Endothelial cell (in vitro differentiated cells): ENCODE measurements at regions not wholly inside any gene's neighbourhood (a gene's known extent, or its start where the extent isn't known, plus 50 kb on each side); places are given as distances from the start of the nearest gene placed in this dataset.
A peak's percentile ranks its signal among the peaks of the same experiment; 100 is the strongest.

Experiments
- DNase-seq: peaks from one replicate; pipeline ENCODE4 v3.0.0; 2021; ENCODE audit warnings: low spot score
- H3K27ac Mint-ChIP-seq: one replicate; pipeline ENCODE4 v1.8.0; 2021; ENCODE audit warnings: mixed read lengths, inconsistent platforms; ENCODE audit not compliant: unreplicated experiment
- H3K27me3 Mint-ChIP-seq: one replicate; pipeline ENCODE4 v1.8.0; 2021; ENCODE audit warnings: mild to moderate bottlenecking, moderate library complexity, mixed read lengths, inconsistent platforms; ENCODE audit not compliant: unreplicated experiment
- H3K36me3 Mint-ChIP-seq: one replicate; pipeline ENCODE4 v1.8.0; 2021; ENCODE audit warnings: mild to moderate bottlenecking, low read depth, mixed read lengths, inconsistent platforms; ENCODE audit not compliant: unreplicated experiment
- H3K4me1 Mint-ChIP-seq: one replicate; pipeline ENCODE4 v1.8.0; 2021; ENCODE audit warnings: mild to moderate bottlenecking, mixed read lengths, inconsistent platforms; ENCODE audit not compliant: unreplicated experiment
- H3K4me3 Mint-ChIP-seq: one replicate; pipeline ENCODE4 v1.8.0; 2021; ENCODE audit warnings: mild to moderate bottlenecking, mixed read lengths, inconsistent platforms; ENCODE audit not compliant: unreplicated experiment
- H3K9me3 Mint-ChIP-seq: one replicate; pipeline ENCODE4 v1.8.0; 2021; ENCODE audit warnings: mixed read lengths, inconsistent platforms; ENCODE audit not compliant: unreplicated experiment
- CTCF ChIP-seq: fragments of 200-600 bp; sonication (generic); IDR thresholded peaks from one replicate; pipeline ENCODE4 v1.5.0; 2021; ENCODE audit warnings: antibody characterized with exemption; ENCODE audit not compliant: unreplicated experiment

- no peak overlapping the region for H3K4me3 Mint-ChIP-seq
- TF ChIP-seq CTCF = no peak
- no peak overlapping the region for H3K27ac Mint-ChIP-seq
- peaks cover 12% of the 10 kb centered on the region for H3K4me1 Mint-ChIP-seq
- H3K9me3 Mint-ChIP-seq = no peaks in the 10 kb centered on the region
- no peaks in the 10 kb centered on the region for H3K36me3 Mint-ChIP-seq
- H3K27me3 Mint-ChIP-seq = peaks cover 13% of the 10 kb centered on the region
- DNase-seq = no peak
These were observed 83.6 kb upstream of the ALDH1L1 start for GRCh38 chr3:126263971-126264370.

- Mint-ChIP-seq H3K27ac (no peak overlapping the region), H3K4me3 (no peak overlapping the region), H3K36me3 (no peaks in the 10 kb centered on the region), H3K9me3 (no peaks in the 10 kb centered on the region), H3K27me3 (peaks cover 13% of the 10 kb centered on the region), H3K4me1 (peaks cover 12% of the 10 kb centered on the region)
- TF ChIP-seq CTCF = no peak
- no peak for DNase-seq
These were observed 83.2 kb upstream of the ALDH1L1 start for GRCh38 chr3:126263539-126263938.

GRCh38 chr3:126262227-126262626, 81.8 kb upstream of the ALDH1L1 start:
- no peak overlapping the region for H3K27ac Mint-ChIP-seq
- peaks cover 6% of the 10 kb centered on the region for H3K4me1 Mint-ChIP-seq
- no peak for DNase-seq
- no peaks in the 10 kb centered on the region for H3K36me3 Mint-ChIP-seq
- no peak for TF ChIP-seq CTCF
- no peaks in the 10 kb centered on the region for H3K9me3 Mint-ChIP-seq
- H3K27me3 Mint-ChIP-seq = peaks cover 10% of the 10 kb centered on the region
- H3K4me3 Mint-ChIP-seq = no peak overlapping the region

GRCh38 chr3:126261037-126261436, 80.7 kb upstream of the ALDH1L1 start:
- Mint-ChIP-seq H3K9me3 (no peaks in the 10 kb centered on the region), H3K4me1 (peaks cover 6% of the 10 kb centered on the region), H3K27ac (no peak overlapping the region), H3K4me3 (no peak overlapping the region), H3K36me3 (no peaks in the 10 kb centered on the region), H3K27me3 (peaks cover 10% of the 10 kb centered on the region)
- no peak for DNase-seq
- TF ChIP-seq CTCF = no peak

GRCh38 chr3:126259411-126260391, 79.3 kb upstream of the ALDH1L1 start:
- DNase-seq = peak; percentile 69

More at GRCh38 chr3:126259411-126260391, 79.3 kb upstream of the ALDH1L1 start:
- H3K36me3 Mint-ChIP-seq = no peaks in the 10 kb centered on the region
- H3K27me3 Mint-ChIP-seq = peaks cover 10% of the 10 kb centered on the region
- no peaks in the 10 kb centered on the region for H3K9me3 Mint-ChIP-seq
- H3K4me3 Mint-ChIP-seq = no peak overlapping the region
- TF ChIP-seq CTCF = peak; percentile 47
- no peak overlapping the region for H3K27ac Mint-ChIP-seq
- H3K4me1 Mint-ChIP-seq = peaks cover 6% of the 10 kb centered on the region
